ENCODE measurements at regions not wholly inside any gene's neighbourhood (a gene's known extent, or its start where the extent isn't known, plus 50 kb on each side); places are given as distances from the start of the nearest gene placed in this dataset.

DNA sequence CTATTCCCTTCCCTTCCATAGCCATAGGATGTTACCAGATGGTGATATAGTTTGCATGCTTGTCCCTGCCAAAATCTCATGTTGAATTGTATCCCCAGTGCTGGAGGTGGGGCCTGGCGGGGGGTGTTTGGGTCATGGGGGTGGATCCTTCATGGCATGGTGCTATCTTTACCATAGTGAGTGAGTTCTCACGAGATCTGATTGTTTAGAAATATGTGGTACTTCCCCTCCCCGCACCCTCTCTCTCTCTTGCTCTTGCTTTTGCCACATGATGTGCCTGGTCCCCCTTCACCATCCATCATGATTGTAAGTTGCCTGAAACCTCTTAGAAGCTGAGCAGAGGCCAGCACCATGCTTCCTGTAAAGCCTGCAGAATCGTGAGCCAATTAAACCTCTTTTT is 181.3 kb downstream of the CAND1 start:
- H3K27ac ChIP-seq, result no peak overlapping the region
- intact Hi-C loops (cut with DNase I; ENCODE audit: low total_unique reads), result no loop called here
- 76 to 88% (median 84%) methylated on average over 4 of the region's 4 CpGs for WGBS, 5 donors
- DNase-seq, result no peak
- H3K36me3 ChIP-seq, result no peaks in the 10 kb centered on the region
- no peaks in the 10 kb centered on the region for H3K9me3 ChIP-seq
- H3K4me3 ChIP-seq, result no peak overlapping the region
- H3K27me3 ChIP-seq, result no peaks in the 10 kb centered on the region
- no peak for TF ChIP-seq EP300 (IDR thresholded peaks at IDR 0.05)
- TF ChIP-seq POLR2A (IDR thresholded peaks at IDR 0.05), result no peak
- no peak for TF ChIP-seq POLR2AphosphoS5 (IDR thresholded peaks at IDR 0.05)
- H3K4me1 ChIP-seq, result no peaks in the 10 kb centered on the region

DNA sequence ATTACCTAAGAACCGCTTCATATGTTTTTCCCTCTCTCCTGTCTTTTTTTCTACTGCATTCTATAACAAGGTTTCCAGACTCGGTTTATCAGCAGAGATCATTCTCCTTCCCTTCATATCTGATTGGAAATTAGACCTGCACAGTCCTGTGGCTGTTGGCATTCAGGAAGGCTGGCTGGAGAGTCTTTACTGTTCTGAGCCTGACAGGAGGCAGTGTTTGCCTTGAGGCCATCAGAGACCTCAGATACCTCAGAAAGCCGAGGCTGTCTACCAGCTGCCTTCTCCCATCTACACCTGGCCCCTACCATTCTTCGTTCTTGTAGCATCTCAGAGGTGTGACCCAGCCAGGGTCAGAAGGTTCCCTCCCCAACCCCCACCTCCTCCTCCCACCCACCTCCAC is 182.0 kb downstream of the CAND1 start:
- no peaks in the 10 kb centered on the region for H3K9me3 ChIP-seq
- no peaks in the 10 kb centered on the region for H3K36me3 ChIP-seq
- no peak for DNase-seq
- intact Hi-C loops (cut with DNase I; ENCODE audit: low total_unique reads), result no loop called here
- WGBS, 5 donors, result 43 to 77% (median 59%) methylated on average over 4 of the region's 4 CpGs
- TF ChIP-seq EP300 (IDR thresholded peaks at IDR 0.05) (no peak), POLR2AphosphoS5 (IDR thresholded peaks at IDR 0.05) (no peak), POLR2A (IDR thresholded peaks at IDR 0.05) (no peak)
- TF ChIP-seq, protein P1, sequence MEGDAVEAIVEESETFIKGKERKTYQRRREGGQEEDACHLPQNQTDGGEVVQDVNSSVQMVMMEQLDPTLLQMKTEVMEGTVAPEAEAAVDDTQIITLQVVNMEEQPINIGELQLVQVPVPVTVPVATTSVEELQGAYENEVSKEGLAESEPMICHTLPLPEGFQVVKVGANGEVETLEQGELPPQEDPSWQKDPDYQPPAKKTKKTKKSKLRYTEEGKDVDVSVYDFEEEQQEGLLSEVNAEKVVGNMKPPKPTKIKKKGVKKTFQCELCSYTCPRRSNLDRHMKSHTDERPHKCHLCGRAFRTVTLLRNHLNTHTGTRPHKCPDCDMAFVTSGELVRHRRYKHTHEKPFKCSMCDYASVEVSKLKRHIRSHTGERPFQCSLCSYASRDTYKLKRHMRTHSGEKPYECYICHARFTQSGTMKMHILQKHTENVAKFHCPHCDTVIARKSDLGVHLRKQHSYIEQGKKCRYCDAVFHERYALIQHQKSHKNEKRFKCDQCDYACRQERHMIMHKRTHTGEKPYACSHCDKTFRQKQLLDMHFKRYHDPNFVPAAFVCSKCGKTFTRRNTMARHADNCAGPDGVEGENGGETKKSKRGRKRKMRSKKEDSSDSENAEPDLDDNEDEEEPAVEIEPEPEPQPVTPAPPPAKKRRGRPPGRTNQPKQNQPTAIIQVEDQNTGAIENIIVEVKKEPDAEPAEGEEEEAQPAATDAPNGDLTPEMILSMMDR (IDR thresholded peaks at IDR 0.05), result no peak
- H3K4me3 ChIP-seq, result no peak overlapping the region
- no peak overlapping the region for H3K27ac ChIP-seq
- H3K27me3 ChIP-seq, result no peaks in the 10 kb centered on the region
- H3K4me1 ChIP-seq, result peaks cover 0 to under 1% (median under 1%) of the 10 kb centered on the region in 4 donors

DNA sequence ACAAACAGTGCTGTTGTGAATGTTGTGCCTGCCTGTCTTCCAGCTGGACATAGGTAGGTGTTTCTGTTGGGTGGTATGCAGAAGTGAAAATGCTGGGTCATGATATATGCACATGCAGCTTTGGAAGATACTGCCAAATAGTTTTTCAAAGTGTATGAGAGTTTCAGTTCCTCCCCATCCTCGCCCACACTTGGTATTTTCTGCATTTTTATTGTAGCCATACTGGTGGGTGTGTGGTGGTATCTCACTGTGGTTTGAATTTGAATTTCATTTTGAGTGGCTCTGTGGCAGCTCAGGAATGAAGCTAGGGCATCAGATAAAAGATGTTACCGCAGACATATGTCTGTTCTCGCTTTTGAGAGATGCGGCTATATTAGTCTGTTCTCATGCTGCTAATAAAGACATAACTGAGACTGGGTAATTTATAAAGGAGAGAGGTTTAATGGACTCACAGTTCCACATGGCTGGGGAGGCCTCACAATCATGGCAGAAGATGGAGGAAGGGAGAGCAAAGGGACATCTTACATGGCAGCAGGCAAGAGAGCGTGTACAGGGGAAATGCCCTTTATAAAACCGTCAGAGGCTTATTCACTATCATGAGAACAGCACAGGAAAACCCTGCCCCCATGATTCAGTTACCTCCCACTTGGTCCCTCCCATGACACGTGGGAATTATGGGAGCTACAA is 183.1 kb downstream of the CAND1 start:
- H3K4me3 ChIP-seq, result no peak overlapping the region
- TF ChIP-seq EP300 (IDR thresholded peaks at IDR 0.05) (no peak), POLR2A (IDR thresholded peaks at IDR 0.05) (no peak), POLR2AphosphoS5 (IDR thresholded peaks at IDR 0.05) (no peak)
- TF ChIP-seq, protein P1 (IDR thresholded peaks at IDR 0.05), result no peak
- H3K4me1 ChIP-seq, result peaks cover 0 to 11% (median 10%) of the 10 kb centered on the region in 4 donors
- DNase-seq, result no peak
- intact Hi-C loops (cut with DNase I; ENCODE audit: low total_unique reads), result no loop called here
- no peaks in the 10 kb centered on the region for H3K9me3 ChIP-seq
- no peak overlapping the region for H3K27ac ChIP-seq
- WGBS, 5 donors, result 70 to 84% (median 75%) methylated on average over 7 of the region's 7 CpGs
- H3K36me3 ChIP-seq, result no peaks in the 10 kb centered on the region
- H3K27me3 ChIP-seq, result no peaks in the 10 kb centered on the region

DNA sequence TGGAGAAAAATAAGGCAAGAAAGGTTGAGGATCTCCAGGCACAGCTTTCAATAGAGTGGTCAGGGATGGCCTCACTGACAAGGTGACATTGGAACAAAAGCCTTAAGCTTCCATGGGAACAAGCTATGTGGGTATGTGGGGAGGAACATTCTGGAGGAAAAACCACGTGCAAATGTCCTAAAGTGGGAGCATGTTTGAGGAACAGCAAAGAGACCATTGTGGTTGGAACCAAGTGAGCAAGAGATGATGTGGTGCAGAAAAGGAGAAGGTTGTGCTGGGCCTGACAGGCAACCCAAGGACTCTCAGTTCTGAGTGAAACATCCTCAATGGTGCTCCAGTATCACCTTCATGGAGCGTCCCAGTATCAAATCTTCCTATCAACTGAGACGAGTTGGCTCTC is 184.0 kb downstream of the CAND1 start:
- intact Hi-C loops (cut with DNase I; ENCODE audit: low total_unique reads), result no loop called here
- Histone ChIP-seq H3K9me3 (no peaks in the 10 kb centered on the region), H3K27ac (no peak overlapping the region), H3K27me3 (no peaks in the 10 kb centered on the region), H3K36me3 (no peaks in the 10 kb centered on the region), H3K4me3 (no peak overlapping the region), H3K4me1 (peaks cover 0 to 18% (median 14%) of the 10 kb centered on the region in 4 donors)
- WGBS, 5 donors, result 66 to 97% (median 96%) methylated on average over 3 of the region's 3 CpGs
- TF ChIP-seq POLR2AphosphoS5 (IDR thresholded peaks at IDR 0.05), result no peak
- no peak for DNase-seq

DNA sequence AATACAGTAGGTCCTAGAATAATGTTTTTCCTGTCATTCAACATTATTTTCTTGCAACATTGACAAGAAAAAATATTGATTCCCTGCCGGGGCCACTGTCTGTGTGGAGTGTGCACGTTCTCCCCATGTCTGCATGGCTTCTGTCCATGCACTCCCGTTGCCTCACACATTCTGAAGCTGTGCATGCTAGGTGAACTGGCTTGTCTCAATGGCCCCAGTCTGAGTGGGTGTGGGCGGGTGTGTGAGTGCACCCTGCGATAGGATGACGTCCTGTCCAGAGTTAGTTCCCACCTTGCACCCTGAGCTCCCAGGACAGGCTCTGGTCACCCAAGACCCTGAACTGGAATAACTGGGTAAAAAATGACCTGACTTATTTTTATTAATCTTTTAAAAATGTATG is 186.1 kb downstream of the CAND1 start:
- no peaks in the 10 kb centered on the region for H3K36me3 ChIP-seq
- no peak overlapping the region for H3K4me3 ChIP-seq
- H3K9me3 ChIP-seq, result no peaks in the 10 kb centered on the region
- WGBS, 5 donors, result 70 to 92% (median 80%) methylated on average over 6 of the region's 6 CpGs
- H3K27me3 ChIP-seq, result no peaks in the 10 kb centered on the region
- TF ChIP-seq POLR2AphosphoS5 (IDR thresholded peaks at IDR 0.05), result no peak
- TF ChIP-seq, protein P1 (IDR thresholded peaks at IDR 0.05), result no peak
- no peak for TF ChIP-seq POLR2A (IDR thresholded peaks at IDR 0.05)
- TF ChIP-seq EP300 (IDR thresholded peaks at IDR 0.05), result no peak
- H3K4me1 ChIP-seq, result peaks cover 0 to 24% (median 14%) of the 10 kb centered on the region in 4 donors
- H3K27ac ChIP-seq, result no peak overlapping the region
- DNase-seq, result no peak
- intact Hi-C loops (cut with DNase I; ENCODE audit: low total_unique reads), result no loop called here

Data from stomach (tissue), 8 donors.